H1 (cell line): ENCODE measurements at regions not wholly inside any gene's neighbourhood (a gene's known extent, or its start where the extent isn't known, plus 50 kb on each side); places are given as distances from the start of the nearest gene placed in this dataset.

Source experiments
- CTCF ChIA-PET: fragments of 300-600 bp; sonication (Branson Sonifier 250); formaldehyde crosslinking; loops from one replicate; lab custom pipeline; 2021; ENCODE audit not compliant: partially characterized antibody; lab: Charles Lee
- POLR2A ChIA-PET: fragments of 300-600 bp; sonication (Branson Sonifier 250); formaldehyde crosslinking; loops from one replicate; lab custom pipeline; 2021; ENCODE audit warnings: inconsistent platforms; ENCODE audit not compliant: partially characterized antibody; lab: Charles Lee
- DNase-seq, 2 experiments: peaks; one replicate each; pipeline versions ENCODE4 v3.0.0 to v3.0.0-alpha.2; 2010 to 2022; ENCODE audit warnings: low spot score in 2 of 2, low read depth in 1 of 2, mixed read lengths in 1 of 2
- FAIRE-seq: peaks from 2 replicates; lab custom pipeline; 2011; peaks lifted over from hg19 to GRCh38; lab: Jason Lieb, UNC
- H2AFZ ChIP-seq: 2 replicates; pipeline ENCODE4 v1.8.1; 2012; ENCODE audit warnings: low read length, inconsistent platforms
- H2AK5ac ChIP-seq: 2 replicates; pipeline ENCODE4 v1.6.1; 2013; ENCODE audit warnings: low read depth, low read length
- H2BK120ac ChIP-seq: replicated peaks from 2 replicates; pipeline ENCODE3; 2013; ENCODE audit warnings: low read depth, low read length, inconsistent platforms
- H2BK12ac ChIP-seq: 2 replicates; pipeline ENCODE4 v1.6.1; 2013; ENCODE audit warnings: low read depth, low read length
- H2BK15ac ChIP-seq: 2 replicates; pipeline ENCODE4 v1.6.1; 2013; ENCODE audit warnings: low read length
- H2BK20ac ChIP-seq: 2 replicates; pipeline ENCODE4 v1.6.1; 2013; ENCODE audit warnings: low read length
- H2BK5ac ChIP-seq: 2 replicates; pipeline ENCODE4 v1.6.1; 2013; ENCODE audit warnings: low read depth, low read length
- H3K14ac ChIP-seq: 2 replicates; pipeline ENCODE4 v1.6.1; 2013; ENCODE audit warnings: inconsistent platforms; ENCODE audit not compliant: insufficient read length
- H3K18ac ChIP-seq: 2 replicates; pipeline ENCODE4 v1.6.1; 2013; ENCODE audit warnings: low read length; ENCODE audit errors: extremely low read depth
- H3K23ac ChIP-seq: 2 replicates; pipeline ENCODE4 v1.6.1; 2013; ENCODE audit warnings: inconsistent platforms; ENCODE audit not compliant: insufficient read length
- H3K23me2 ChIP-seq: 2 replicates; pipeline ENCODE4 v1.6.1; 2013; ENCODE audit warnings: low read depth, low read length
- H3K27ac ChIP-seq: 2 replicates; pipeline ENCODE4 v1.6.1; 2011; ENCODE audit warnings: low read depth, low read length, inconsistent platforms
- H3K27me3 ChIP-seq, 4 experiments: replicated peaks in 1 of 4; 1 replicate in 1 of 4; 2 replicates in 3 of 4; pipeline versions ENCODE4 v1.6.1 to v1.8.1; 2011 to 2013; ENCODE audit warnings: low read length in 3 of 4, mild to moderate bottlenecking in 3 of 4, inconsistent platforms in 2 of 4, mixed read lengths in 2 of 4, moderate library complexity in 1 of 4; ENCODE audit not compliant: control insufficient read depth in 3 of 4, insufficient read depth in 3 of 4; ENCODE audit errors: extremely low read depth in 1 of 4
- H3K36me3 ChIP-seq, 4 experiments: 2 replicates each; pipeline versions ENCODE4 v1.6.1 to v1.8.1; 2011 to 2013; ENCODE audit warnings: mild to moderate bottlenecking in 4 of 4, low read length in 3 of 4, moderate library complexity in 2 of 4, control low read depth in 1 of 4, inconsistent platforms in 1 of 4; ENCODE audit not compliant: insufficient read depth in 4 of 4, control insufficient read depth in 2 of 4
- H3K4ac ChIP-seq: replicated peaks from 2 replicates; pipeline ENCODE3; 2013; ENCODE audit warnings: low read length, low read depth, mixed read lengths, inconsistent platforms; ENCODE audit not compliant: insufficient read length
- H3K4me1 ChIP-seq, 4 experiments: replicated peaks in 1 of 4; 1 replicate in 1 of 4; 2 replicates in 3 of 4; pipeline versions ENCODE4 v1.6.1 to v1.8.1; 2011 to 2013; ENCODE audit warnings: low read length in 3 of 4, inconsistent platforms in 2 of 4, mixed read lengths in 1 of 4; ENCODE audit not compliant: insufficient read depth in 4 of 4, control insufficient read depth in 3 of 4
- H3K4me2 ChIP-seq, 2 experiments: 2 replicates each; pipeline versions ENCODE4 v1.6.1 to v1.8.1; 2011 to 2013; ENCODE audit warnings: low read depth in 2 of 2, low read length in 2 of 2, control low read depth in 1 of 2, inconsistent platforms in 1 of 2, mild to moderate bottlenecking in 1 of 2; ENCODE audit not compliant: insufficient read depth in 1 of 2
- H3K4me3 ChIP-seq, 4 experiments: fragments of 200-600, 300-600 bp in 1 of 4; sonication (generic), shearing (Covaris generic), sonication (Bioruptor Twin) in 1 of 4; 2 replicates each; pipeline versions ENCODE4 v1.5.1 to v1.8.1; 2011 to 2016; ENCODE audit warnings: low read length in 4 of 4, low read depth in 3 of 4, control low read depth in 2 of 4, inconsistent platforms in 2 of 4, mild to moderate bottlenecking in 2 of 4, mixed read lengths in 1 of 4, moderate library complexity in 1 of 4; ENCODE audit not compliant: insufficient read depth in 2 of 4; ENCODE audit errors: extremely low read depth in 1 of 4
- H3K56ac ChIP-seq: replicated peaks from 2 replicates; pipeline ENCODE3; 2013; ENCODE audit warnings: low read depth, mild to moderate bottlenecking, mixed read lengths, low read length, inconsistent platforms; ENCODE audit not compliant: insufficient read length
- H3K79me1 ChIP-seq: 2 replicates; pipeline ENCODE4 v1.6.1; 2013; ENCODE audit warnings: low read depth, low read length, control low read depth
- H3K79me2 ChIP-seq, 2 experiments: 2 replicates each; pipeline versions ENCODE4 v1.6.1 to v1.8.1; 2012 to 2013; ENCODE audit warnings: low read length in 2 of 2, mild to moderate bottlenecking in 2 of 2, inconsistent platforms in 1 of 2; ENCODE audit not compliant: insufficient read depth in 2 of 2, control insufficient read depth in 1 of 2
- H3K9ac ChIP-seq, 4 experiments: replicated peaks in 1 of 4; 1 replicate in 1 of 4; 2 replicates in 3 of 4; pipeline versions ENCODE4 v1.6.1 to v1.8.1; 2011 to 2013; ENCODE audit warnings: low read depth in 3 of 4, low read length in 3 of 4, control low read depth in 2 of 4, mild to moderate bottlenecking in 2 of 4, moderate library complexity in 2 of 4, inconsistent platforms in 1 of 4; ENCODE audit errors: extremely low read depth in 1 of 4
- H3K9me3 ChIP-seq, 2 experiments: 2 replicates each; pipeline versions ENCODE4 v1.6.1 to v1.8.1; 2012 to 2013; ENCODE audit warnings: mild to moderate bottlenecking in 2 of 2, moderate library complexity in 2 of 2, control low read depth in 1 of 2, inconsistent platforms in 1 of 2, low read depth in 1 of 2, low read length in 1 of 2, mixed read lengths in 1 of 2; ENCODE audit not compliant: insufficient read depth in 2 of 2
- H4K20me1 ChIP-seq, 2 experiments: replicated peaks in 1 of 2; 2 replicates each; pipeline versions ENCODE3 to v1.8.1; 2011 to 2013; ENCODE audit warnings: inconsistent platforms in 2 of 2, low read length in 2 of 2, mild to moderate bottlenecking in 1 of 2; ENCODE audit not compliant: insufficient read depth in 2 of 2, control insufficient read depth in 1 of 2
- H4K5ac ChIP-seq: 2 replicates; pipeline ENCODE4 v1.6.1; 2013; ENCODE audit warnings: low read length, low read depth, mixed read lengths, inconsistent platforms; ENCODE audit not compliant: insufficient read length
- H4K8ac ChIP-seq: 2 replicates; pipeline ENCODE4 v1.8.0; 2013; ENCODE audit warnings: mild to moderate bottlenecking, moderate library complexity, low read length, inconsistent platforms; ENCODE audit not compliant: insufficient read depth; ENCODE audit errors: extremely low read depth
- H4K91ac ChIP-seq: replicated peaks from 2 replicates; pipeline ENCODE3; 2013; ENCODE audit warnings: low read length, mixed read lengths, inconsistent platforms; ENCODE audit not compliant: insufficient read length
- ATF3 ChIP-seq: IDR thresholded peaks from 2 replicates; pipeline ENCODE4 v1.6.1; 2011; ENCODE audit warnings: low read depth, mild to moderate bottlenecking, low read length; ENCODE audit not compliant: insufficient read depth
- CEBPB ChIP-seq: IDR thresholded peaks from 2 replicates; pipeline ENCODE4 v1.6.1; 2012; ENCODE audit warnings: low read depth, low read length
- CHD1 ChIP-seq: IDR thresholded peaks from 2 replicates; pipeline ENCODE4 v1.6.1; 2012; ENCODE audit warnings: low read depth, low read length, improper control_type of control experiment
- YY1 ChIP-seq: IDR thresholded peaks from 2 replicates; pipeline ENCODE4 v1.6.1; 2011; ENCODE audit warnings: low read depth, mild to moderate bottlenecking, low read length
- WGBS, 2 experiments: shearing (Covaris generic) in 1 of 2; methylation state at CpG; one replicate each; pipeline versions ENCODE4 v1.1.6 to v1.1.7; 2013 to 2015; ENCODE audit warnings: low lambda C conversion rate in 2 of 2, mixed read lengths in 2 of 2, inconsistent platforms in 1 of 2, low coverage in 1 of 2, missing lambda C conversion rate in 1 of 2; ENCODE audit not compliant: insufficient replicate concordance in 2 of 2, insufficient coverage in 1 of 2, insufficient read length in 1 of 2; ENCODE audit errors: extremely low coverage in 1 of 2, missing lambda C conversion rate in 1 of 2; 5-methylcytosine and 5-hydroxymethylcytosine counted together

- POLR2A ChIA-PET = interaction anchor here (0.9 to 1.5 kb wide), 2 partner anchors 9 to 14 kb away, joined by 4 to 5 read pairs; no protein-coding TSS in a partner anchor
- Histone ChIP-seq H3K18ac (no peak overlapping the region), H4K91ac (no peak overlapping the region), H3K27me3 (no peaks in the 10 kb centered on the region), H2BK120ac (no peak overlapping the region), H3K56ac (no peak overlapping the region), H2AK5ac (no peak overlapping the region), H3K14ac (no peak overlapping the region), H3K9ac (no peak overlapping the region), H2BK20ac (no peak overlapping the region), H3K9me3 (no peaks in the 10 kb centered on the region), H3K4me2 (no peak overlapping the region), H2BK5ac (no peak overlapping the region), H3K27ac (no peak overlapping the region), H3K23ac (no peak overlapping the region), H3K79me2 (no peaks in the 10 kb centered on the region), H3K79me1 (no peaks in the 10 kb centered on the region), H3K36me3 (no peaks in the 10 kb centered on the region), H3K4ac (no peak overlapping the region), H4K8ac (no peak overlapping the region), H3K4me1 (peaks cover 0 to 5% (median 2%) of the 10 kb centered on the region in 4 experiments; a peak in 3 of 7 replicates), H2BK12ac (no peak overlapping the region), H2BK15ac (no peak overlapping the region), H2AFZ (no peak overlapping the region), H3K4me3 (no peak overlapping the region), H3K23me2 (no peaks in the 10 kb centered on the region), H4K20me1 (no peaks in the 10 kb centered on the region), H4K5ac (no peak overlapping the region)
- DNase-seq (no peak), FAIRE-seq (no peak)
- TF ChIP-seq CHD1 = no peak
- no peak for TF ChIP-seq CEBPB
- no peak for TF ChIP-seq YY1
- TF ChIP-seq ATF3 = no peak
- WGBS, 2 experiments = 89% methylated on average over 2 of the region's 2 CpGs; no CpG with 5 or more reads in 1 of the 2 experiments
- CTCF ChIA-PET = interaction anchor here (0.7 to 2.8 kb wide), 10 partner anchors 8 to 765 kb away, joined by 3 to 20 read pairs (median 4); no protein-coding TSS in a partner anchor
Measured at GRCh38 chr1:72846476-72847278, 564.3 kb upstream of the NEGR1 start.
